ENCODE measurements at regions not wholly inside any gene's neighbourhood (a gene's known extent, or its start where the extent isn't known, plus 50 kb on each side); places are given as distances from the start of the nearest gene placed in this dataset.
A peak's percentile ranks its signal among the peaks of the same experiment; 100 is the strongest.

GRCh38 chr13:95452375-95452774, 100.1 kb upstream of the CLDN10 start:
- Histone ChIP-seq H3K9ac (ENCODE audit: low read length) (no peak overlapping the region), H3K9me3 (ENCODE audit: control insufficient read depth, low read length) (no peaks in the 10 kb centered on the region), H3K4me3 (ENCODE audit: low read length) (no peak overlapping the region), H3K36me3 (ENCODE audit: control insufficient read depth, insufficient read depth, low read length, severe bottlenecking) (no peaks in the 10 kb centered on the region), H3K27me3 (replicated peaks; ENCODE audit: control insufficient read depth, insufficient read depth, low read length) (peaks cover 32% of the 10 kb centered on the region), H3K4me1 (ENCODE audit: control insufficient read depth, insufficient read depth, low read length) (no peaks in the 10 kb centered on the region)
- DNase-seq (ENCODE audit: low read depth): no peak

DNA sequence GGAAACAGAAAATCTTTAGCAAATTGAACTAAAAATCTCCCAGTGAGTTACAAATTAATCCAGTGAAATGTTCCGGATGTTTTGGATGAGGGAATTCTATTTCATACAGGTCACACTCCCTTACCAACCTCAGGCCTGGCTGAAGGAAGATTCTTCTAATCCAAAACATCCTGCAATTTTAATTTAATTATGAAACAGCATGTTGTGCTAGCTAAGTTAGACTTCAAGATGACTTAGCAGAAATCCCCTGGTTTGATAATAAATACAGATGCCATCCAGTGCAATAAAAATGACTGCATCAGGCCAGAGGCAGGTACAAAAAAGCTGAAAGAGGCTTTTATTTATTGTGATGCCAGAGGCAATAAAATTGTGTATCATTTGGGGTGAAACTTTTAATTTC, 96.7 kb upstream of the CLDN10 start:
- Histone ChIP-seq H3K9me3 (ENCODE audit: control insufficient read depth, low read length) (peaks cover 2% of the 10 kb centered on the region), H3K4me1 (ENCODE audit: control insufficient read depth, insufficient read depth, low read length) (no peaks in the 10 kb centered on the region), H3K27me3 (replicated peaks; ENCODE audit: control insufficient read depth, insufficient read depth, low read length) (peaks cover 18% of the 10 kb centered on the region), H3K4me3 (ENCODE audit: low read length) (no peak overlapping the region), H3K9ac (ENCODE audit: low read length) (no peak overlapping the region), H3K36me3 (ENCODE audit: control insufficient read depth, insufficient read depth, low read length, severe bottlenecking) (no peaks in the 10 kb centered on the region)
- DNase-seq (ENCODE audit: low read depth): peak; percentile 15

DNA sequence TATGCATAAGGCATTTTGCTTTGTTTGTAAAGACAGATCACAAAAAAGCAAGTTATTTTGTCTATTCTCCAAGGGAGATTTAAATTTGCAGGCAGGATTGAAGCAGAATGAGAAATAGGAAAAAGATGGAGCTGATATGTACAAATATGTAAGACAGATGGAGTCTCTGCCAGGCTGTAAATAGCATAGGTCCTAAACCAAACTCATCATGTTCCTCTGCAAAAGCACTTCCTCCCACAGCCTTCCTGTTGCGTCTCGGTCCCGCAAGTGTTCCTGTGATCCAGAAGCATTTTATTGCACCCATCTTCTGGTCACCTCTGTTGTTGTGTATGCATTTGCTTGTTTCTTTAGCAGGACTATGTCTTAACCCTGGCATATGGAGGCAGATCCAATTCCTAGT, 95.7 kb upstream of the CLDN10 start:
- Histone ChIP-seq H3K27me3 (replicated peaks; ENCODE audit: control insufficient read depth, insufficient read depth, low read length) (peaks cover 10% of the 10 kb centered on the region), H3K9ac (ENCODE audit: low read length) (no peak overlapping the region), H3K36me3 (ENCODE audit: control insufficient read depth, insufficient read depth, low read length, severe bottlenecking) (no peaks in the 10 kb centered on the region), H3K4me1 (ENCODE audit: control insufficient read depth, insufficient read depth, low read length) (no peaks in the 10 kb centered on the region), H3K9me3 (ENCODE audit: control insufficient read depth, low read length) (peaks cover 2% of the 10 kb centered on the region), H3K4me3 (ENCODE audit: low read length) (no peak overlapping the region)
- DNase-seq (ENCODE audit: low read depth): no peak

DNA sequence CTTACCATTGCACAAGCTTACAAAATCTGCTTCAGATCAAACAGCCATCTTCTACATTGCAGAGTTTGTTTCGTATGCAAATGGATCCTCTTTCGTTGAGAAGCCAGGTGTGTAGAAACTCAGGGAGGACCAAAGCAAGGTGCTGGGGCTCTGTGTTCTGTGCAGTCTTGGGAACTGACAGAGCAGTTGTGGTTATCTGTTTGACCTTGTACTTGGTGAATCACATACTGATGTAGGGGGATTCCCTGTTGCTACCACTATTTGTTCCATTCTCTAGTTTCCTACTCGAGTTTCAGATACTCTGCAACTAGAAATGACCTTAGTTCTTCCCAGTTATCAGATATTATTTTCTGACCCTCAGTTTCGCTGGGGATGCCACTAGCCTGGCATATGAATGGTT, 95.2 kb upstream of the CLDN10 start:
- Histone ChIP-seq H3K27me3 (replicated peaks; ENCODE audit: control insufficient read depth, insufficient read depth, low read length) (peaks cover 7% of the 10 kb centered on the region), H3K4me3 (ENCODE audit: low read length) (no peak overlapping the region), H3K36me3 (ENCODE audit: control insufficient read depth, insufficient read depth, low read length, severe bottlenecking) (no peaks in the 10 kb centered on the region), H3K9me3 (ENCODE audit: control insufficient read depth, low read length) (peaks cover 2% of the 10 kb centered on the region), H3K4me1 (ENCODE audit: control insufficient read depth, insufficient read depth, low read length) (no peaks in the 10 kb centered on the region), H3K9ac (ENCODE audit: low read length) (no peak overlapping the region)
- DNase-seq (ENCODE audit: low read depth): no peak

DNA sequence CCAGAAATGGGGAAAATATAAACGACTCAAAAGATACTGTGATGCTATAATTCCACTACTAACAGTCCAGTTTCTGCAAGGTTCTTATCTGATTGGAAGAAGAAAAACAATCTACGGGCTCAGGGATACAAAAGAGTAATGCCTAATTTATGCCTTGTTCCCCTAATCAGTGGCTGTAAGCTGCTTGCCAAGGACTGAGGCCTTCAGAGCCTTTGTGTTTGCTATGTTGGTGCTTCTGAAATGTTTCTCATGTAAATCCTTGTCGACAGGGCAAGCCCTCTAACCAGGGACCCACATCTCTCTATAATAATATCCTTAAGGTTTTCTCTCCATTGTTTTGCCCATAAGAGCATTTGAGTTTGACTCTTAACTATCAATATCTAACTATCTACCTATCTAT, 89.7 kb upstream of the CLDN10 start:
- H3K9ac ChIP-seq (ENCODE audit: low read length): no peak overlapping the region
- H3K9me3 ChIP-seq (ENCODE audit: control insufficient read depth, low read length): peaks cover 2% of the 10 kb centered on the region
- no peak overlapping the region for H3K4me3 ChIP-seq (ENCODE audit: low read length)
- no peaks in the 10 kb centered on the region for H3K27me3 ChIP-seq (replicated peaks; ENCODE audit: control insufficient read depth, insufficient read depth, low read length)
- no peaks in the 10 kb centered on the region for H3K4me1 ChIP-seq (ENCODE audit: control insufficient read depth, insufficient read depth, low read length)
- H3K36me3 ChIP-seq (ENCODE audit: control insufficient read depth, insufficient read depth, low read length, severe bottlenecking): no peaks in the 10 kb centered on the region
- no peak for DNase-seq (ENCODE audit: low read depth)

DNA sequence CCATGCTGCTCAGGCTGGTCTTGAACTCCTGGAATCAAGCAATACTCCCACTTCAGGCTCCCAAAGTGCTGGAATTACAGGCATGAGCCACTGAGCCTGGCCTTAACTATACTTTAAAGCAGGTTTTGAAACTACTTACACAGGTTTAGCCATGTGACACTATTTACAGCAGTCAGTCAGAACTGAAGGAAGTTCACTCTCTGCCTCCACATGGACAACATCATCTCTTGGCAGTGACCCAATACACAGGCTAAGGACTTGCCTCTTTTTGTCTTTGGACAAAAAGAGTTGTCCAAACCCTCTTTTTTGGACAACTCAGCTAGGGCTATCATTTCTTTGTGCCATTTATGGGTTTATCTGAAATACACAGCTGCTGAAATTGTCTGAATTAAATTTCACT, 89.0 kb upstream of the CLDN10 start:
- Histone ChIP-seq H3K36me3 (ENCODE audit: control insufficient read depth, insufficient read depth, low read length, severe bottlenecking) (no peaks in the 10 kb centered on the region), H3K9ac (ENCODE audit: low read length) (no peak overlapping the region), H3K27me3 (replicated peaks; ENCODE audit: control insufficient read depth, insufficient read depth, low read length) (no peaks in the 10 kb centered on the region), H3K4me1 (ENCODE audit: control insufficient read depth, insufficient read depth, low read length) (no peaks in the 10 kb centered on the region), H3K9me3 (ENCODE audit: control insufficient read depth, low read length) (peaks cover 2% of the 10 kb centered on the region), H3K4me3 (ENCODE audit: low read length) (no peak overlapping the region)
- no peak for DNase-seq (ENCODE audit: low read depth)

DNA sequence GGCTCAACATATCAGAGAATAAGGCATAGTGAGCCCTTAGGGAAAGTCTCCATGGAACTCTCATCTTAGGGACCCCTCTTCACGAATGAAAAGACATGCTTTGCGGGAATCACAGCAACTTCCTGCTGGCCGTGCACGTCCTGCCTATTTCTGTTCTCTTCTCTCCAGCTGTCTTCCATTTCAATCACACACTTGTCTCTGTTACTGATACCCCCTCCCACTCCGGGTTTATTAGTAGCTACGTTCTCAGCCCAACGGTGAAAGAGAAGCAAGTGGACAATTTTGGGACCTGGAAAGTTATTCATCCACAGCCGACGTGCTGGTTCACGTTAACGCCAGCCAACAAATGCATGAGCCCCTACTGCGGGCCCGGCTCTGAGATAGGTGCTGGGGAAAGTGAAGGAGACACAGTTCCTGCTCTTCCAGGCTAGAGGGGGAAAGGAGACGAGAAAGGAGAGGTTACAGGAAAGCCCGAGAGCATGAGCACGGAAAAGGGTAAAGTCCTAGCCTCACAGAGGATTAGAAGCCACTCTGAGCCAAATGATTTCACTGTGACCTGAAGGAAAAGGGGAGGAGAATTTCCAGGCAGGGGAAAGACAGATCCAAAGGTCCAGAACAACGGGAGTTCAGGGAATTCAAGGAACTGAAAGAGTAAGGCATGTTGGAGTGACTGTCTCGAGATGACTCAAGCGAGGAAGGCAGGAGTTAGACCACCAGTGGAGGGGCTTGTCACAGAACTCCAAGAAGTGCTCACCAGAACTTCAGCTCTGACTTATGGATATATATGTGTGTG, 81.8 kb upstream of the CLDN10 start:
- Histone ChIP-seq H3K36me3 (ENCODE audit: control insufficient read depth, insufficient read depth, low read length, severe bottlenecking) (no peaks in the 10 kb centered on the region), H3K9ac (ENCODE audit: low read length) (no peak overlapping the region), H3K4me3 (ENCODE audit: low read length) (no peak overlapping the region), H3K27me3 (replicated peaks; ENCODE audit: control insufficient read depth, insufficient read depth, low read length) (peaks cover 16% of the 10 kb centered on the region), H3K9me3 (ENCODE audit: control insufficient read depth, low read length) (no peaks in the 10 kb centered on the region), H3K4me1 (ENCODE audit: control insufficient read depth, insufficient read depth, low read length) (no peaks in the 10 kb centered on the region)
- no peak for DNase-seq (ENCODE audit: low read depth)

DNA sequence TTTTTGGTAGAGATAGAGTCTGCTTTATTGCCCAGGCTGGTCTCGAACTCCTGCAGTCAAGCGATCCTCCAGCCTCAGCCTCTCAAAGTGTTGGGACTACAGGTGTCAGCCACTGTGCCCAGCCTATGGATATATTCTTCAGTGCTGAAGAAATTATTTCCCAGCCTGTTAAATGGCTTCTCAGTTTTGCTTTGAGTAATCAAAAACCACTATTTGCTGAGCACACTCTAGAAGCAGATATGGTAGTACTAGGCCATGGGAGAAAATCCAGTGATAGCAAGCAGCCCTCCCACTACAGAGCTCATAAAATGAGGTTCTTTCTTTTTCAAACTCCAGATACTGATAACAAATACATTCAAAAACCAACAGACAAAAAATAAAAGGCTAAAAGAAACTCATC, 80.6 kb upstream of the CLDN10 start:
- Histone ChIP-seq H3K4me1 (ENCODE audit: control insufficient read depth, insufficient read depth, low read length) (no peaks in the 10 kb centered on the region), H3K36me3 (ENCODE audit: control insufficient read depth, insufficient read depth, low read length, severe bottlenecking) (no peaks in the 10 kb centered on the region), H3K27me3 (replicated peaks; ENCODE audit: control insufficient read depth, insufficient read depth, low read length) (peaks cover 28% of the 10 kb centered on the region), H3K9me3 (ENCODE audit: control insufficient read depth, low read length) (no peaks in the 10 kb centered on the region), H3K4me3 (ENCODE audit: low read length) (no peak overlapping the region), H3K9ac (ENCODE audit: low read length) (no peak overlapping the region)
- no peak for DNase-seq (ENCODE audit: low read depth)

- Histone ChIP-seq H3K27me3 (replicated peaks; ENCODE audit: control insufficient read depth, insufficient read depth, low read length) (peaks cover 33% of the 10 kb centered on the region), H3K4me3 (ENCODE audit: low read length) (no peak overlapping the region), H3K9ac (ENCODE audit: low read length) (no peak overlapping the region), H3K4me1 (ENCODE audit: control insufficient read depth, insufficient read depth, low read length) (peaks cover under 1% of the 10 kb centered on the region), H3K36me3 (ENCODE audit: control insufficient read depth, insufficient read depth, low read length, severe bottlenecking) (no peaks in the 10 kb centered on the region), H3K9me3 (ENCODE audit: control insufficient read depth, low read length) (no peaks in the 10 kb centered on the region)
- no peak for DNase-seq (ENCODE audit: low read depth)
Measured at GRCh38 chr13:95474992-95475391, 77.5 kb upstream of the CLDN10 start.

- Histone ChIP-seq H3K4me3 (ENCODE audit: low read length) (no peak overlapping the region), H3K4me1 (ENCODE audit: control insufficient read depth, insufficient read depth, low read length) (peaks cover 8% of the 10 kb centered on the region), H3K36me3 (ENCODE audit: control insufficient read depth, insufficient read depth, low read length, severe bottlenecking) (no peaks in the 10 kb centered on the region), H3K9ac (ENCODE audit: low read length) (no peak overlapping the region), H3K27me3 (replicated peaks; ENCODE audit: control insufficient read depth, insufficient read depth, low read length) (peaks cover 33% of the 10 kb centered on the region), H3K9me3 (ENCODE audit: control insufficient read depth, low read length) (no peaks in the 10 kb centered on the region)
- no peak for DNase-seq (ENCODE audit: low read depth)
Measured at GRCh38 chr13:95477187-95477586, 75.3 kb upstream of the CLDN10 start.

DNA sequence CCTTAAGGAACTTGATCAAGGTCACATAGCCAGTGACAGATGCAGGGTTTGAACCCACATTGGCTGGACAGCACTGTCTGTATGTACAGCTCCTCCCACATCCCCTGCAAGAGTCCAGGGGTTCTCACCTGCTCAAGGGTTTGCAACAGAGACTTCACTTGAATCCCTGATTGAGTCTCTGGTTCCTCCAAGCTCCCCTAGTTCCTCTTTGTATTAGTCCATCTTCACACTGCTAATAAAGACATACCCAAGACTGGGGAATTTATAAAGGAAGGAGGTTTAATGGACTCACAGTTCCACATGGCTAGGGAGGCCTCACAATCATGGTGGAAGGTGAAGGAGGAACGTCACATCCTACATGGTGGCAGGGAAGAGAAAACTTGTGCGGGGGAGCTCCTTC, 72.8 kb upstream of the CLDN10 start:
- H3K4me1 ChIP-seq (ENCODE audit: control insufficient read depth, insufficient read depth, low read length): peaks cover 8% of the 10 kb centered on the region
- H3K9ac ChIP-seq (ENCODE audit: low read length): no peak overlapping the region
- DNase-seq (ENCODE audit: low read depth): no peak

GRCh38 chr13:95480131-95480545, 72.4 kb upstream of the CLDN10 start:
- Histone ChIP-seq H3K9ac (ENCODE audit: low read length) (no peak overlapping the region), H3K9me3 (ENCODE audit: control insufficient read depth, low read length) (no peaks in the 10 kb centered on the region), H3K27me3 (replicated peaks; ENCODE audit: control insufficient read depth, insufficient read depth, low read length) (peaks cover 23% of the 10 kb centered on the region), H3K4me3 (ENCODE audit: low read length) (no peak overlapping the region), H3K36me3 (ENCODE audit: control insufficient read depth, insufficient read depth, low read length, severe bottlenecking) (no peaks in the 10 kb centered on the region), H3K4me1 (ENCODE audit: control insufficient read depth, insufficient read depth, low read length) (peaks cover 11% of the 10 kb centered on the region)
- no peak for DNase-seq (ENCODE audit: low read depth)

More for the DNA sequence above, 72.8 kb upstream of the CLDN10 start:
- Histone ChIP-seq H3K36me3 (ENCODE audit: control insufficient read depth, insufficient read depth, low read length, severe bottlenecking) (no peaks in the 10 kb centered on the region), H3K27me3 (replicated peaks; ENCODE audit: control insufficient read depth, insufficient read depth, low read length) (peaks cover 27% of the 10 kb centered on the region), H3K4me3 (ENCODE audit: low read length) (no peak overlapping the region), H3K9me3 (ENCODE audit: control insufficient read depth, low read length) (no peaks in the 10 kb centered on the region)
